Pulmonary artery endothelial cell (primary cell): ENCODE measurements at regions not wholly inside any gene's neighbourhood (a gene's known extent, or its start where the extent isn't known, plus 50 kb on each side); places are given as distances from the start of the nearest gene placed in this dataset.

Experiments used
- DNase-seq: peaks from one replicate; pipeline ENCODE4 v3.0.0-alpha.2; 2011; ENCODE audit warnings: low read depth, low spot score

- no peak for DNase-seq
Measured at GRCh38 chr15:95549168-95549738, 781.2 kb upstream of the NR2F2 start.

DNA sequence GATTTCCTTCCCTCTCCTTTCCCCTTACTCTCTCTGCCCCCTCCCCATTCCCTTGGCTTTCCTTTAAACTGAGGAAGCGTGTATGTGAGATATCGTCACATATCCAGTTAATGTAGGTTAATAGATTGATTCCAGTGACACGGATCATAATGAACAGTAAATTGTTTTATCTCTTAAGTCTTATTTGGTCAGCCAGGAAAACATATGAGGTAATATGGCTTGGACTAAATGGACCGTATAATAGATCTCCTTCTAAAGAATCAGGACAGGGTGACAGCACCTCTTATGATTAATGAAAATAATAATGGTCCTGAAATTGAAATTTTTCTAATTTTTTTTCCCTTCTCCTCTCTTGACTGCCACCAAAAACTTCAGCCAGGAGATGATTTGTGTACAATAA, 779.8 kb upstream of the NR2F2 start:
- DNase-seq, result no peak

- no peak for DNase-seq
Measured at GRCh38 chr15:95556225-95556624, 774.3 kb upstream of the NR2F2 start.

DNA sequence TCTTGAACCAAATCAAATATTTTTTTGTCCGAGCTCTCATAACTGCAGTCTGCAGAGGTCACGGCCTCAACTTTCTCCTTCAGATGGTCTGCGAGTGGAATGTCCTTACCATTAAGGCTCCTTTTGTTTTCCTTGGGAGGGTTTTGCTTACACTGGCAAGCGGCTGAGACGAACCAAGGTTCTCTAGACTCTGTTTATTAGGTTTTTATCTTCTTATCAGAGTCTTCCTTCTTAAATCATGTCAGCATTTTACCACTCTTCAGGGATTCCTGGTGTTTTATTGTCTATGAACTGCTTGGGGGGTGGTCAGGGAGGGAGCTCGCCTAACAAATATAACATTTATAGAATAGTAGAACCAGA, 773.7 kb upstream of the NR2F2 start:
- peak; percentile 19 for DNase-seq

- DNase-seq, result peak; percentile 83
Measured at GRCh38 chr15:95557226-95558046, 773.1 kb upstream of the NR2F2 start.

GRCh38 chr15:95558131-95558530, 772.4 kb upstream of the NR2F2 start:
- DNase-seq, result no peak

- no peak for DNase-seq
Measured at GRCh38 chr15:95558916-95559315, 771.6 kb upstream of the NR2F2 start.

DNA sequence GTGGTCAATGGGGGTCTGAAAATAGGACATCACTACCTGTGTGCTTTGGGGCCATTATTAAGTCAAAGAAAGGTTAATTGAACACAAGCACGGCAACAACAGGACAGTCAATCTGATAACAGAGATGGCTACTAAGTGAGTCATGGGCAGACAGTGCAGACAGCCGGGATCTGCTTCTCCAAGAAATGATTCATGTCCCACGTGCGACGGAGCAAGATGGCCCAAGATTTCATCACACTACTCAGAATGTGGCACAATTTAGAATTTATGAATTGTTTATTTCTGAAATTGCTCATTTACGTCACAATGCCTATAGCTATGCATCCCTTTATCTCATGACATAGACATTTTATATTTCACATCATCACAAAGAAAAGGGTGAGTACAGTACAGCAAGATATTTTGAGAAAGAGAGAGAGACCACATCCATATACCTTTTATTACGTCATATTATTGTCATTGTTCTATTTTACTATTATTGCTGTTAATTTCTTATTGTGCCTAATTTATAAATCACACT, 770.6 kb upstream of the NR2F2 start:
- peak; percentile 48 for DNase-seq

DNA sequence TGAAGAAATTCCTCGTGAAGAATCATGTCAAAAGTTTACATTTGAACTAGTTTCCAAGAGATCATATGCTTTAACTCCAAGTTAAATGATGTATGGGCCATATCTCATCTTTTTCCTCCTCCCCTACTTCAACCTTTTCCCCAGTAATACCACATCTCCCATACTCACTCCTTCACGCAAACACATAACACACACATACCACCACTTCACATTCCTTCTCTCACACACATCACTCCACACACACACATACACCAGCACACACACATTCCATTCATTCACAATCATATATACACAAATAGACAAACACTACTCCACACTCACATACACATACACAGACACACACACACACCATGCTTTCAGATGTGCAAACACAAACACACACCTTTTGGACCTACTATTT, 769.0 kb upstream of the NR2F2 start:
- DNase-seq, result no peak

- no peak for DNase-seq
Measured at GRCh38 chr15:95563634-95564033, 766.9 kb upstream of the NR2F2 start.

- DNase-seq, result no peak
Measured at GRCh38 chr15:95565016-95565600, 765.4 kb upstream of the NR2F2 start.

DNA sequence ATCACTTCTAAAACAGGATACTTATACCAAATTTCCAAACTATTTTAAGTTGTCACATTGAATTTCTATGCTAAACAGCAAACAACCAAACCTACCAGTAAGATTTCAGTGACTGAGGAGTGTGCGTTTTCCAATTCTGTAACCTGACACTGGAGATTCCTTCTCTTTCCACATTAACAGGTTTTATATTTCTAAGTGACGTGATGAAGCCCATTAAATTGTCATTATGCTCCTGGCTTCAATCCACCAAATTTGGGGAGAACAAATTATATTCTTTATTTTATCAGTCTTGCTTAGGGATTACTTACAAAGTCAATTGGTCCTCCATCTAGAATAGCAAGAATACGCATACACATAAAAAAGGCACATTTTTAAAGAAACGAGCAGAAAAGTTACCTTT, 764.8 kb upstream of the NR2F2 start:
- DNase-seq, result no peak

DNA sequence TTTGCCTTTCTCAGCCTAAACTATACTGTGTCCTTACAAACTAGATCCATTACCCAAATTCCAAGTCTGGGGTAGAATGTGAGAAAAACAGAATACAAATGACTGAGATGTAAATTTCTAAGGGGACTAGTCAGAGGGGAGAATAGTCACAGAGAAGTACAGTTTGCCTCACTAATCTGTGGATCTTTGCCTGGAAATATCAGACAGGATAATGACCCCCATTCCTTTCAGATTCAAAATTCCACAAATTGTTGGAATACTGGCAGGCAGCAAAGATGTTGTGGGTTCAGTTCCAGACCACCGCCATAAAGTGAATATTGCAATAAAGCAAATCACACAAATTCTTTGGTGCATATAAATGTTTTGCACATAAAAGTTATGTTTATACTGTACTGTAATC, 762.8 kb upstream of the NR2F2 start:
- no peak for DNase-seq

DNA sequence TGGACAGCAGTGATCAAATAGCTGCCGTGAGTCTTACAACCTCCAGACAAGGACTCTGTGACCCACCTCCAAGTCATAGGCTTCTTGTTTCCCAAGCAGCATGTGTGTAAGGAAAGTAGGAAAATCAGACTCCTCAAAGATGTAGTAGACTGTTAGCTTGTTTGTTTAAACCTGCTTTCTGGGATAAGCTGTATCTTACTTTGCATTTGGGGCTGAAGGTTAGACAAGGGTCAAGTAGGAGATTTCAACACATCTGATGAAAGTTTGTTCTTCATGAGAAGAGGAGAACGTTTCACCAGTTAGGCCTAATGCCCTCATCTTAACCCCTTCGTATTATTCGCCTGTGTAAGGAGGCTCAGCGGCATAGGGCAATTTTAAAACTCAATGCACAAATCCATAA, 756.4 kb upstream of the NR2F2 start:
- no peak for DNase-seq

GRCh38 chr15:95577927-95578326, 752.6 kb upstream of the NR2F2 start:
- DNase-seq, result no peak

DNA sequence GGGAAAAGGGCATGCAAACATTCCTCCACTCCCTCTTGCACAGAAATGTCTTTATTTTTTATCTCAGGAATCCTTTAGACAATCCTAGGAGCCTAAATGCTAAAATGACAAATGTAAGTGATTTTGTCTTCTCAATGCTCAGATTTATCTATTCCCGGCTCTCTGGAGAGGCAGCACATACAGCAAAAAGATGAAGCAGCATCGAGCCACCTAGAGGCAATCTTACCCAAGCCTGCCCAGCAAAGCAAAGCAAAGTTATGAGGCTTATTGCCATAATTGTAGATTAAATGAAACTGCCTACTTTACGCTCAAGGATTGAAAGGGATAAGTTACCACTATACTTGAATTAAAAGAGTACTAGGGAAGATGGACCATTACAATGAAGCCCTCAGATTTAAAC, 750.4 kb upstream of the NR2F2 start:
- no peak for DNase-seq

- no peak for DNase-seq
Measured at GRCh38 chr15:95581595-95581994, 748.9 kb upstream of the NR2F2 start.

DNA sequence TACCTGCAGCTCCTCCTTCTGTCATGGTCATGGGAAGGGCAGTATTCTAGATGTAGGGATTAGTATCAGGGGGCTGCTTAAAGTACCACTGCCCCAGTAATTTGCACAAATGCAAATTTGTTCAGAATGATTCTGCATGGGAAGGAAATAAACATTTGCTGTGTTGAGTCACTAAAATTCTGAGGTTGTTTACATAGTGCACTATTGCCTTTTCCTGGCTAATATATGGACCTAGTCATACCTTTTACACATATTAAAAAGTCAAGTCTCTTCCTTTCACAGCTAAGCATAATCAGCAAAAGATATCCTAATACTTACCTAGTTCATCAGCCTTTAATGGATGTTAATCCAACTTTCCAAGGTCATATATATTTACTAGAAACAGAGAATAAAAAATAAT, 746.4 kb upstream of the NR2F2 start:
- DNase-seq, result no peak

DNA sequence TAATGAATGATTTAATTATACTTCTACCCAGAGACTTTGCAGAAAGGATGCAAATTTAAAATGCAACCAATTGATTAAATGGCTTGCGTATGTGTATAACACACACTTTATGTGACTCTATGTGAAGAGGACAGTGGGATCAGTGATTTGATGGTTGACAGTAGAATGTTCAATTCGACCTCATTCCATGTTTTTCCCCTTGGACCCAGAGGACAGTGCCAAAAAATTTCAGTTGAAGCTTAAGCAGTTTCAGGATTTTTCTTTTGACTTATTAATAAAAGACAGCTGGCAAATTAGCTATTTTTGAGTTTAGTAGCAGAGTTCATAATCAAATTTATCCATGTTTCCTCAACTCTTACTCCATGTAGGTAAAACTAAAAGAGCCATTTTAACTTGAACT, 742.4 kb upstream of the NR2F2 start:
- no peak for DNase-seq

DNA sequence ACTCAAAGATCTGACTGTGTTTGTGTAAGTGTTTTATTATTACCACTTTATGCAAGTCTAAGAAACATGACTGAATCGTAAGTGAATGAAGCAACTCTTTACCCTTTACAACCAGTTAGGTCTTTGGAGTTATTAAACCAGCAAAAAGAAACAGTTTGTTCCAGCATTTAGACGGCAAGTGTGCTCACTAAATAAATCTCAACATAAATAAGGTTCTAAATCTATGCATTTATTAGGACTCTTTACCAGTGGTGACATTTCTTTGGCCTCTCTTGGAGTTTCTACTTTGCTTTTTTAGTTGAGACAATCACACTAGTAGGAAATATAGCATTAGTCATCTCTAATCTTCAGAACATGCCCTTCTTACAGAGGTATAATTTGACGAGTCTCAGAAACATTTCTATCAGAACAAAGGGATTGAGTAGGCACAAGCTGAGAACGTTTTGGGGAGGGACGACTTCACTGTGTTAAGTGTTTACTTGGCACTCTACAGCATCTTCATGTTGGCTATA, 739.9 kb upstream of the NR2F2 start:
- DNase-seq, result peak; percentile 3

DNA sequence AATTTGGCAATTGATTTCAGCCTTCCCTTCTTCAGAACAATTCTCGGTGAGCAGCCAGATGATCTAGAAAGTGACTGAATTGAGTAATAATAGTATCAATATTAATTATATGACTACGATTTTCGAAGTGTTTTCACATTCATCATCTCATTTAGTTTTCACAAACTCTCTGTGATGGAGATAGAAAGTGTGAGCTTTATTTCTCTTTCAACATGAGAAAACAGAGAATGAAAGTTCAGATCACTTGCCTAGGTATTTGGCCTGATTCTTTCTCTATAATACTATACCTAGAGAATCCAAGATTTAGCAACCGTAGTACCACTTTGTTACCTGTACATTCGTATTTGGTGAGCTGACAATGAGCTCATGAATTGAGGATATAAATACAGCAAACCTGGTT, 739.2 kb upstream of the NR2F2 start:
- DNase-seq, result no peak

GRCh38 chr15:95591886-95592285, 738.6 kb upstream of the NR2F2 start:
- no peak for DNase-seq

- DNase-seq, result no peak
Measured at GRCh38 chr15:95594496-95594895, 736.0 kb upstream of the NR2F2 start.
